GM04504 (cell line): ENCODE measurements at regions not wholly inside any gene's neighbourhood (a gene's known extent, or its start where the extent isn't known, plus 50 kb on each side); places are given as distances from the start of the nearest gene placed in this dataset.
A peak's percentile ranks its signal among the peaks of the same experiment; 100 is the strongest.
"Not testable (repeated sequence)": the region's sequence is repeated elsewhere in the genome, so short reads cannot be mapped to it uniquely, and the experiment has no call there.

ENCODE experiments used
- DNase-seq: peaks from one replicate; pipeline ENCODE4 v3.0.0-alpha.2; 2012; ENCODE audit warnings: low read depth

DNA sequence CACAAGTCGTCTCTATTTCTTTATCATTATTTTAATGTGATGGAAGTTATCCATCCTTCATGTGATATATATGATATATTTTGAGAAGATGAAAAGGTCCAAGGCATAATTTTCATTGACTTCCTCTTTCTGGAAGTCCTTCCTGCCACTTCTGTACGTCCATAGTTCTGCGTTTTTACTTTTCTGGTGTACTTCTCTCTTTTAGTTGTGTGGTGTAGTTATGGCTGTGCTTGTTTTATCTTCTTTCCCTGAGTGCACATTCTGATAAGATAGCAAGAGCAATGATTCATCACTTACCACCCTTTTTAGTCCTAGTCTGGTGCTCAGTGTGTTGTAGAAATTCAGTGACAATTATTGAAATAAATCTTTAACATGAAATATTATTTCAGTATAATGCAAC, 231.3 kb upstream of the FERD3L start:
- DNase-seq, result no peak

- no peak for DNase-seq
Observed at GRCh38 chr7:19375976-19376375, 230.8 kb upstream of the FERD3L start.

GRCh38 chr7:19373334-19373733, 228.1 kb upstream of the FERD3L start:
- no peak for DNase-seq

GRCh38 chr7:19369806-19370205, 224.6 kb upstream of the FERD3L start:
- DNase-seq, result no peak

DNA sequence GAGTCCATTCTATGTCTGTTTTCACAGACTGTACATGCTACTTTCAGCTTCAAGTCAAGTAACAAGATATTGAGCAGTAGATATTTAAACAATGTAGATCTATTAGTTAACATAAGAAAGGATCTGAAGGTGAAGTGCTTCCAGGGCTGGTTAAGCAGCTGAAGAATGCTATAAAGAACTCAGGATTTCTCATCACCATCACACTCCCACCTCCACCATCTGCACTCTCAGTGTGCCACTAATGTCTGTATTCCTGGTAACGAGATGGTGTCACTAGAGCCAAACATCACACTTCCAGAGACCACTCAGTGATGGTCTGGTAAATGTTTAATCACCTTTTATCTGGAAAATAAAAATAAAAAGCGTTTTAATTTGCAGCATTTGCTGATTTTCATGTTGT, 224.0 kb upstream of the FERD3L start:
- no peak for DNase-seq

GRCh38 chr7:19368491-19368925, 223.3 kb upstream of the FERD3L start:
- no peak for DNase-seq

DNA sequence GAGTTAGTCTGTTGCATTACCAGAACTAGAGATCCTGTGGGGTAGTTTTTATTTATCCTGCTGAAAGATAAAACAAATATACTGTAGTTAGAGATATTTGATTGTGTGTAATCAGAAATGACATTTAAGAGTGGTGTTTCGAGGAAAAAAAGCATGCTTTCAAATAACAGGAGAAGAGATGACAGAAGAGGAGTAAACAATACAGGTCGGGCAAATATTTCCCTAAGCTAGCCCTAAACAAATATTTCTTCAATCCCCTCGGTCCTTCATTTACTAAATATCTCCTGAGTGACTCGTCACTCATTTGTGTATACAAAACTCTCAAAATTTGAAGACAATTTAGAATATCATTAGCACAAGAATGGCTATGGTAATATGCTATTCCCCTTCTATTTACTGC, 219.7 kb upstream of the FERD3L start:
- DNase-seq, result no peak

DNA sequence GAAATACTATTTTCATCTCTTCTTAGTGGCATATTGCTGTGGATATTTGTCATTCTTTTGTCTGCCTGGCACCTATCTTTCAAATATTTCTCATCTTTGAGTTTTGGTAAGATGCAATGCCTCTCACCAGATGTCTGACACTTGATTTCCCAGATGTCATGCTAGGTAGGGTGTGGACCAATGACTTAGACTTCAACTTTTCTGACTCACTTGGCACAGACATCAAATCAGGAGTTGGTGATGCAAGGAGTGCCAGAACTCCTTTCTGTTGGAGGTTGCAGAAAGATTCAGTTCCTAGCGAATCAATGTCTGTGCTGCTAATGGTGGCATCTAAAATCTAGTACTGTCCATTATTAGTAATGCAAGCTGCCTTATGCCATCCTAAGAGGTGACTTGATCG, 216.9 kb upstream of the FERD3L start:
- DNase-seq, result peak; percentile 27

DNA sequence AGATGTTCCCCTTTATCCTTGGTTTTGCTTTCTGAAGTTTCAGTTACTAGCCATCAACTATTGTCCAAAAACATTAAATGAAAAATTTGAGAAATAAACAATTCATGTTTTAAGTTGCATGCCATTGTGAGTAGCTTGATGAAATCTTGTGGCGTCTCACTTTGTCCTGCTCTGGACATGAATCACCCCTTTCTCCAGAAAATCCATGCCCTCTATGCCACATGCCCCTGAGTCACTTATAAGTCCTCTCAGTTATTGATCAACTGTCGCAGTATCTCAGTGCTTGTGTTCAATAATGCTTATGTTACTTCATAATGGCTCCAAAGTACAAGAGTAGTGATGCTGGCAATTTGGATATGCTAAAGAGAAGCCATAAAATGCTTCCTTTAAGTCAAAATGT, 208.0 kb upstream of the FERD3L start:
- no peak for DNase-seq

GRCh38 chr7:19352305-19352695, 207.1 kb upstream of the FERD3L start:
- no peak for DNase-seq

DNA sequence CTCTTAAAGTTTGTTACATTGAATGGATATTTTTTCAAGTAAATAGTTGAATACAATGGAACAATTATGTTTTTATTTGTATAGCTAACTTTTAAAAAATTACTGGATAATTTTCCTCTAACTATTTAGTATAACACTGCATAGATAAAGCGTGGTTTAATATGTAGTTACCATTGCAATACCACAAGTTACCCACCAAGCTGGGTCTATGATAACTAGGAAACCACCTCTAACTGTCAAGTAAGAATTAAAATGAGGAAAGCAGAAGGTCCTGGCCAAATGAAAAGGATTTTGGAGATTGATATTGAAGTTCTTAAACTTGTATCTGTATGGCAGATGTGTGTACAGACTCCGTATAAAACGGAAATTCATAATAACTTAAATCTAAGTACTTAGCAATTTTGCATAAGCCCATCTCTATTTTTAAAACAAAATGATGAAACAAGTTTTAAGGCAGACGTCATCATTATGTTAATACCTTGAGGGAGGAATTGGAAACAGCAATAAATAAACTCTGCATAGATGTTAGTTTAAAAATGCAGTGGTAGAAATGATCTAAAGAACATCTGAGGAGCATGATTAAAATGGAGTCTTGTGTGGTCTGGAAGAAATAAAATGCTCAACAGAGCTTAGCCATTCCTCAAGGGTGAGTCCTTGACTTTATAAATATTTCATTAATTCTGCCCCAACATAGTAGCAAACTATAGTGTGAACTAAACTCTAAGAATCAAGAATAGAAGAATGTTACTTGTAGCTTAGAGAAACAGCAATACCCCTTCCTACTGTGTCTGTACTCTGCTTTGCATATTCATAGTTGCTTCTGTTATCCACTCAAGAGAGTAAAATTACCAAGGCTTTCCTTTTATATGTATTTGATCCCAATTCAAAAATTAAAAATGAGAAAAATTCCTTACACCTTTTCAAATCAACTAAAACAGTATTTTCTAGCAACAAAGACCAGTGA, 206.4 kb upstream of the FERD3L start:
- DNase-seq, result no peak

DNA sequence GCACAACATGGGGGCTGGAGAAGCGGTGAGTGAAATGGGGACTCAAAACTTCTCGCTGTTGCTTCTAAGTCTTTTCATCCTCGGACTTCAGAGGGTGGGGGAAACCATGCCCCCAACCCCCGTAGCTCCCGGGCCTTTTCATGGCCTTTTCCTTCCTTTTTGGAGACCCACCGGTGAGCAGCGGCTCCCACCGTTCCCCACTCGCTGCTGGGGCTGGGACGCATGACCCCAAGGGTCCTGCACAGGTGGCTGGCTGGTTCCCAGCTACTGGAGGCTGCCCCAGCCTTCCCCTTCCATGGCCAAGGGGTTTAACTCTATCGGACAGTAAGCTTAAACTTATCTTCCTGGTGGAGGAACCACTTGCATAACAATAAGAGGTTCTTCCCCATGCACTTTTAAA, 194.3 kb upstream of the FERD3L start:
- DNase-seq, result no peak

GRCh38 chr7:19338512-19338911, 193.3 kb upstream of the FERD3L start:
- not testable (repeated sequence) for DNase-seq

DNA sequence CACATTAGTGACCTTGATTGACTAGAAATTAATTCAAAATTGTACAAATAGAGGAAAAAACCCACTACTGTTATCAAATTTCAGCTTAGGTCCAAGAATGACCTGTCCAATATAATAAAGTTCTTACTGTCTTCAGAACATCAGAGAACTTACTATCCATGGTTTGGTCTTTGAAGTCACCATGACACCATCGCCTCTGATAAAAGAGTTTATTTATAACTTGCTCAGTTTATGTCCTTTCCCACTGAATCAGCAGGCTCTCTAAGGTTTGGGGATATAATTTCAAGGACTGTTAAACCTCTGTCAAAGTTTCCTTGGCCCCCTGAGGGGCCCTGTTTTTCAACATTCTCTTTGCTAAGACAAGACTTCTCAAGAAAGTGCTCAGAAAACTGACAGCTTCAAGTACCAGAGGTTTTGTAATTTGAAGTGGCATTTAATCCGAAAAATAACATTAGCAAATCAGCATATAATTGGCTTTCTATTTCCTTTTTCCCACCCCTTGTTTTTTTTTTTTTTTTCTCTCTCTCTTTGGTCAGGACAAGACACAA, 191.7 kb upstream of the FERD3L start:
- DNase-seq, result no peak

DNA sequence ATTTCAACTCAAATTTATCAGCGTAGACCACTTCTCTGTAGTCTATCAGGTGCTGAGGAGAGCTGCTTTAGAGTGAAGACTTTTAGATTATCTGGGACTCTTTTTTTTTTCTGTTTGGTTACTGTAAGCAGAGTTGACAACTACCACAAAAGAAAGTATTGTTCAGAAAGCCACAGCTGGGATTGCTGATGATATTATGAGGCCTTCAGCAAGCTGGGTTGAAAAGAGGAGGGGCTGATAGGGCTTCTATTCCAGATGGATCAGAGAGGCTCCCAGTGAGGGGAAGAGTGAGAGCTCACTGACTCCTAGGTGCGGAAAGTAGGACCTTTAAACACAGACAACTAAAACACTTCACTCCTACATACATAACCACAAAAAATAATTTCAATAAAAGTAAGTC, 188.5 kb upstream of the FERD3L start:
- no peak for DNase-seq

DNA sequence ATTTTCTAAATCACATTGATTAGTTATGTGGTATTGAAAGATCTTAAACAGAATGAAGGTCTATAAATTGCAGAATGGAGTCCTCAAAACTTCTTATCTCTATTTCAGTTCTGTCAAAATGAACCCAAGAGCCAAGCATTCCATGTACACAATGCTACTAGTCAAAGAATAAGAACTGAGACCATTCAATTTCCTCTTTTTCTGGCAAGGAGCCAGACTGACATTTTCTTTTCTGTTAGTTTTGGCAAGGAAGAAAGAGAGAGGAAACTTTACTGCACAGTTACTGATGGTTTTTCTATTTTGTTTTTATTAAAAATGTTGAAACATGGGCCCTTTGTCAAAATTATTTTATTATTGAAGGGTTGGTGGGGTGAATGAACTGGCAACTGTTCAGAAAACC, 181.8 kb upstream of the FERD3L start:
- no peak for DNase-seq

DNA sequence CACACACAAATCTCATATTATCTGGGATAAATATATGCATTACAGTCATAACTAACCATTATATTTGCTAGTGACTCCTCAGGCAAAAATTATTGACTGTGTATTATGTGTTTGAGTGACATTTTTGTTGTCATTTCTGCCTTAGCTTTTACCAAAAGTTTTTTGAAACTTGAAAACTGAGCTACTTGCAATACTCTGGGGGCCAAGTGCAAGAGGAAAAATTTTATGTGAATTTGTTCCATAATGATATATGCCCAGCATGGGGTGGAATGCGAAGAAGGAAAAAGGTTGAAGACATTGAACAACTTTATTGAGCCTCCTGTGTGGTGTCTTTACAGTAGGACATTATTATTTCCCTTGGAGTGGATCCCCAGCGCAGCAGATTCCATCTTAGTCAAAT, 176.8 kb upstream of the FERD3L start:
- DNase-seq, result no peak

GRCh38 chr7:19318287-19318686, 173.1 kb upstream of the FERD3L start:
- no peak for DNase-seq

DNA sequence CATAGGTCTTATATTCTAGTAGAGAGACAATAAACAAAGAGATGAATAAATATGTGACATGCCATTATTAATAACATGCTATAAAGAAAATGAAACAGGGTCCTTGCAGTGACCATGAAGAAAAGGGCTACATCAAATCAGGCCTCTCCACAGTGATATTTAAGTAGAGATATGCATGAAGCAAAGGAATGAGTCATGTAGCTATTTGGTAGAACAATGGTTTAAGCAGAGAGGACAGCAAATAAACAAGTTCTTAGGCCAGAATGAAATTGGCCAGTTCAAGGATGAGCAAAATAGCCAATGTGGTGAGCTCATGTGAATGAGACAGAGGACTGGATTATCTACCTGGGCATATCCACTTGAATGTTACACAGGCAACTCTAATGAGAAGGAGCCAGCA, 172.2 kb upstream of the FERD3L start:
- no peak for DNase-seq

GRCh38 chr7:19312416-19312815, 167.2 kb upstream of the FERD3L start:
- DNase-seq, result no peak

DNA sequence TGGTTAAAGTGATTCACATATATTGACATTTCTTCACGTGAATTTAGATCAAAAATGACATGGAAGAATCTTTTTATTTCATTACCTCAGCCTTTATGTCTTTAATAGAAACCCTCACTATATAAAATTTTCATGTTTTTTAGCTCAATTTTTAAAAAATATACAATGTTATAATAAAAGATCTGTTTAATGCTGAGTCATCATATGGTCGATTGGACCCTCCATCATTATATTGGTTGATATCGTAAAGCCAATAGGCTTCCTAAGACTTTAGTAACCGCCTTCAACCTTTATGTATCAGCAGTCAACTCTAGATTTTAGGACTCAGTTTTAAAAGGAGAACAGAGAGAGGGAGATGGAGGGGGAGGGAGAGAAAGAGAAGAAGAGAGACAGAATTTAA, 162.3 kb upstream of the FERD3L start:
- DNase-seq, result no peak

DNA sequence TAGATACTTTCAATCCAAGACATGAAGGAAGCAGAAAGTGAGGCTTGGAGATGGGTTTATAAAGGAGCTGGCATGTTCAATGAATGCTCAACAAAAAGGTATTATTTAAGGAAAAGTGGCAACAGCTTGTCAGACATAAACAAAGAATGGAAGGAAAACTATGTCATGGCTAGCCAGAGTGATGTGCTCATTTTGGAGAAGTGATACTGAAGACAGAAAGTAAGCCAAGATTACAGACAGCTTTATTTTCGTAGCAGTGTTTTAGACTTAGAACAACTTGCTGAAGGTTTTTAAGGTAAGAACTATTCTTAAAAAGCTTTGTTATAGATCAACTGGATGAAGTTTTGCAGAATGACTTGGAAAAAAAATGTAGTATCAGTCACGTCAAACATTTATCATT, 160.5 kb upstream of the FERD3L start:
- DNase-seq, result no peak

- no peak for DNase-seq
Observed at GRCh38 chr7:19304086-19304485, 158.9 kb upstream of the FERD3L start.

GRCh38 chr7:19302731-19303130, 157.5 kb upstream of the FERD3L start:
- no peak for DNase-seq
